Tibial artery (tissue), 4 donors: ENCODE measurements at regions not wholly inside any gene's neighbourhood (a gene's known extent, or its start where the extent isn't known, plus 50 kb on each side); places are given as distances from the start of the nearest gene placed in this dataset.

Experiments used
- DNase-seq, 2 donors: peaks; one replicate each; pipeline ENCODE4 v3.0.0-alpha.2; 2019
- H3K27ac ChIP-seq, 2 donors: fragments of 200-600 bp; sonication (generic) in 1 of 2; 1 replicate in 1 of 2; 2 replicates in 1 of 2; pipeline ENCODE4 v1.5.1; 2018 to 2019; ENCODE audit warnings: mild to moderate bottlenecking in 1 of 2
- H3K27me3 ChIP-seq, 2 donors: fragments of 200-600 bp; sonication (generic) in 1 of 2; one replicate each; pipeline versions ENCODE4 v1.5.1 to v1.6.0; 2016 to 2019
- H3K36me3 ChIP-seq, 3 donors: fragments of 200-600 bp; sonication (generic) in 2 of 3; one replicate each; pipeline ENCODE4 v1.5.1; 2016 to 2019; ENCODE audit warnings: mild to moderate bottlenecking in 2 of 3
- H3K4me1 ChIP-seq, 4 donors: fragments of 200-600 bp; sonication (generic) in 2 of 4; 1 replicate in 3 of 4; 2 replicates in 1 of 4; pipeline ENCODE4 v1.5.1; 2016 to 2019
- H3K4me3 ChIP-seq, 2 donors: fragments of 200-600 bp; sonication (generic) in 1 of 2; 1 replicate in 1 of 2; 2 replicates in 1 of 2; pipeline ENCODE4 v1.5.1; 2018 to 2019; ENCODE audit warnings: mild to moderate bottlenecking in 2 of 2
- H3K9me3 ChIP-seq, 3 donors: fragments of 200-600 bp; sonication (generic) in 1 of 3; one replicate each; pipeline ENCODE4 v1.5.1; 2016 to 2019
- CTCF ChIP-seq, 2 experiments: fragments of 200-600 bp in 1 of 2; fragments of 450-650 bp in 1 of 2; IDR thresholded peaks; one replicate each; pipeline ENCODE4 v1.5.1; 2017 to 2019; ENCODE audit warnings: antibody characterized with exemption in 2 of 2, mild to moderate bottlenecking in 1 of 2, moderate library complexity in 1 of 2
- intact Hi-C: fragments of 100-400 bp; cut with DNase I; formaldehyde crosslinking; loops from one replicate; pipeline ENCODE4 v1.15.0; 2023; ENCODE audit warnings: low total_unique reads

- no peak for TF ChIP-seq CTCF (IDR thresholded peaks at IDR 0.05)
- no peak for DNase-seq
- intact Hi-C loops: no loop called here
- no peaks in the 10 kb centered on the region for H3K9me3 ChIP-seq
- H3K27ac ChIP-seq: no peak overlapping the region
- H3K4me1 ChIP-seq: no peaks in the 10 kb centered on the region
- H3K27me3 ChIP-seq: no peaks in the 10 kb centered on the region
- no peak overlapping the region for H3K4me3 ChIP-seq
- no peaks in the 10 kb centered on the region for H3K36me3 ChIP-seq
Measured at GRCh38 chr17:52395308-52395707, 236.8 kb upstream of the CA10 start.

- no peak overlapping the region for H3K4me3 ChIP-seq
- intact Hi-C loops: no loop called here
Measured at GRCh38 chr17:52390422-52390821, 231.9 kb upstream of the CA10 start.

GRCh38 chr17:52389632-52390031 lies 231.1 kb upstream of the CA10 start:
- H3K27me3 ChIP-seq: no peaks in the 10 kb centered on the region
- no peak for TF ChIP-seq CTCF (IDR thresholded peaks at IDR 0.05)
- no peak for DNase-seq
- H3K9me3 ChIP-seq: no peaks in the 10 kb centered on the region
- no peak overlapping the region for H3K27ac ChIP-seq
- intact Hi-C loops: no loop called here
- H3K4me3 ChIP-seq: peak overlapping the region; percentile 25 to 32
- H3K36me3 ChIP-seq: no peaks in the 10 kb centered on the region
- H3K4me1 ChIP-seq: no peaks in the 10 kb centered on the region

More at GRCh38 chr17:52390422-52390821, 231.9 kb upstream of the CA10 start:
- no peaks in the 10 kb centered on the region for H3K27me3 ChIP-seq
- H3K36me3 ChIP-seq: no peaks in the 10 kb centered on the region
- TF ChIP-seq CTCF (IDR thresholded peaks at IDR 0.05): no peak
- DNase-seq: no peak
- H3K27ac ChIP-seq: no peak overlapping the region
- H3K9me3 ChIP-seq: no peaks in the 10 kb centered on the region
- H3K4me1 ChIP-seq: no peaks in the 10 kb centered on the region

- no peak overlapping the region for H3K4me3 ChIP-seq
- intact Hi-C loops: no loop called here
- DNase-seq: no peak
- H3K36me3 ChIP-seq: no peaks in the 10 kb centered on the region
- TF ChIP-seq CTCF (IDR thresholded peaks at IDR 0.05): no peak
- no peak overlapping the region for H3K27ac ChIP-seq
- no peaks in the 10 kb centered on the region for H3K27me3 ChIP-seq
- H3K9me3 ChIP-seq: no peaks in the 10 kb centered on the region
- no peaks in the 10 kb centered on the region for H3K4me1 ChIP-seq
Measured at GRCh38 chr17:52388941-52389340, 230.4 kb upstream of the CA10 start.

- Histone ChIP-seq H3K4me1 (no peaks in the 10 kb centered on the region), H3K9me3 (no peaks in the 10 kb centered on the region), H3K4me3 (no peak overlapping the region), H3K27me3 (no peaks in the 10 kb centered on the region), H3K36me3 (no peaks in the 10 kb centered on the region), H3K27ac (no peak overlapping the region)
- no peak for DNase-seq
- TF ChIP-seq CTCF (IDR thresholded peaks at IDR 0.05): no peak
- intact Hi-C loops: no loop called here
Measured at GRCh38 chr17:52384695-52385094, 226.2 kb upstream of the CA10 start.

GRCh38 chr17:52383493-52384100 lies 225.1 kb upstream of the CA10 start:
- Histone ChIP-seq H3K9me3 (no peaks in the 10 kb centered on the region), H3K4me3 (no peak overlapping the region), H3K36me3 (no peaks in the 10 kb centered on the region), H3K27ac (no peak overlapping the region), H3K4me1 (no peaks in the 10 kb centered on the region), H3K27me3 (no peaks in the 10 kb centered on the region)
- intact Hi-C loops: no loop called here
- DNase-seq: no peak
- peak; percentile 42 to 52 for TF ChIP-seq CTCF (IDR thresholded peaks at IDR 0.05)
